ENCODE measurements at regions not wholly inside any gene's neighbourhood (a gene's known extent, or its start where the extent isn't known, plus 50 kb on each side); places are given as distances from the start of the nearest gene placed in this dataset.
"Not testable (repeated sequence)": the region's sequence is repeated elsewhere in the genome, so short reads cannot be mapped to it uniquely, and the experiment has no call there.

- TF ChIP-seq CTCF, POLR2A (IDR thresholded peaks at IDR 0.05): not testable (repeated sequence)
Observed at GRCh38 chr2:89760762-89761161, 1069.3 kb downstream of the RPIA start.

Measured in esophagus squamous epithelium (tissue), 4 donors.